ENCODE measurements at regions not wholly inside any gene's neighbourhood (a gene's known extent, or its start where the extent isn't known, plus 50 kb on each side); places are given as distances from the start of the nearest gene placed in this dataset.
"Not testable (repeated sequence)": the region's sequence is repeated elsewhere in the genome, so short reads cannot be mapped to it uniquely, and the experiment has no call there.

- TF ChIP-seq CTCF, POLR2A (IDR thresholded peaks at IDR 0.05): not testable (repeated sequence)
Measured at GRCh38 chr6:155858906-155859305, 403.3 kb upstream of the NOX3 start.

All from upper lobe of left lung (tissue), 4 donors.